NCI-H82 (cell line): ENCODE measurements at regions not wholly inside any gene's neighbourhood (a gene's known extent, or its start where the extent isn't known, plus 50 kb on each side); places are given as distances from the start of the nearest gene placed in this dataset.
"Not testable (repeated sequence)": the region's sequence is repeated elsewhere in the genome, so short reads cannot be mapped to it uniquely, and the experiment has no call there.

Source experiments
- DNase-seq: peaks from one replicate; lab custom pipeline; 2025; lab: John Stamatoyannopoulos, UW

DNA sequence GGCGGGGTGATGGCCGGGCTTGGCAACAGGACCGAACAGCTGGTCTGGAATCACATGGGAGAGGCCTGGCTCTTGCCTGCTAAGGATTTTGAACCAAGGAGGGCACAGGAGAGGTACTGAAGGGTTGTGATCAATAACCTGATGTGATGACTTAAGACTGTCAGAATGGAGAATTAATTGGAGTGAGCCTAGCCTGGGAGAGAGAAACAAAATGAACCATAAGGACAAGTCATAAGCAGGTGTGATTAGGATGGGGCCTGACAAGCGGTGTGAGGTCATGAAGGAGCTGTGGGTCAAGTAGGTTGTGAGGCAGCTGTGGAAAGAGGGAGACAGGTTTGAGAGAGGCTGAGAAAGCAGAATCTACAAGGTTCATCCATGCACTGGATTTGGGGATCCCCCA is 104.6 kb downstream of the MED10 start:
- DNase-seq: no peak

DNA sequence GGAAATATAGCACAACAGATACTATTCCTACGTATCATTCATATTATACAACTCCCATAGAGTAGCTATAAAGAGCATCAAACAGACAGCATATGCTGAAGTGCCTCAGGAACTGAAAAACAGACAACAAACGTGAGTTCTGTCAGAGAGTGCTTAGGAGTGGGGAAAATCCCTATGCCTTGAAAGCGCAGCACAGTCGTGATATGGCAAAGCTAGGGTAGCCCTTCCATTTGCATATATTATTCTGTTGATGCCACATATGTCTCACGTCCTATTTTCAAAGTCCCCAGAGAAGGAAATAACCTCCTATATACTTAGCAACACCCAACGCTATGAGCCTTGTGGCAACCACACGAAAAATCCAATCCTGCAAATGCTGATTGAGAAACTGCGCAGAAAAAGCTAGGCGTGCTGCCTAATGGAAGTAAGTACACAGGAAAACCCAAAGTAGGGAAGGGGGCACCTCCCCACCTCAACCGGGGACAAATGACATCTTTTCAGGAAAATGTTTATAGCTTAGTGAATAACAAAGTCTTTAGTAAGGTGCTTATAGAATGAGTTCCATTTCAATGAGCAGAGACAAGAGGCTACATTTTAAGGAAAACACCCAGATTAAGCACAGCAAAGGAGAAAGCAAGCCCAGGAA is 105.1 kb downstream of the MED10 start:
- no peak for DNase-seq

DNA sequence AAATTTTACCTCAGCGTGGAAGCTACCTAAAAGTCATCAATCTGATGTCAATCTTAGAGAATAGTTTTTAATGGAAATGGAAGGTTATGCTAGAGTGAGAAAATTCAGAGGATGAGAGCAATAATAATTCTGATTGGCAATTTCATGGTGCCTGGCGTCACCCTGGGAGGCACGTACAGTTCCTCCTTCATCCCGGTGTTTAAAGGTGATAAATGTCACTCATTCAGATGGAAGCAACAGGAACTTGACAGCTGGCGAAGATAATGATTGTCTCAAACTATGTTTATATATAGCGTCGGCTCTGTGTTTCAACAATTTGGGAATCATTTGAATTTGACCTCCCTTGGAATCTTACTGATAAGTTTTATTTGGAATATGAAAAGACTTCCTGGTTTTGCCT is 108.4 kb downstream of the MED10 start:
- DNase-seq: no peak

DNA sequence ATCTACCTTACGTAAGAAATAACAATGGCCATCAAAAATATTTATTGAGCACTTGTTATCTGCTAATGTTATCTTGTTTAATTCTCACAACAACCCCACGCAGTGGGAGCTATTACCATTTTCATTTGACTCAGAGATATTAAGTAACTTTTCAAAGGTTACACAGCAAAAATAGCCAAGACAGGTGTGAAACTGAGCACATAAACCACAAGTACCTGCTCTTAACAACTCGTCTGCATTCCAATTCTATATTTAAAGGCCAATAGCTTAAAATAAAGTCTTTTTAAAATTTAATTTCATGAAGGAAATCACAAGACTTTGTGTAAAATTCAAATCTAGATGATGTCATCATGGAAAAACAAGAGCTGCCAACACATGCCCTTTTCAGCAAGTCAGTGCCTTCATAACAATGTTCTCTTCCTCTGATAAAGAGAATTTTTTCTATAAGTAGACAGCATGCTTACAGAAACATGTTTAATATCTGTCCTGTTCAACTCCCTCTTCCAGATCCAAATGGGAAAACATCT is 111.6 kb downstream of the MED10 start:
- DNase-seq: no peak

DNA sequence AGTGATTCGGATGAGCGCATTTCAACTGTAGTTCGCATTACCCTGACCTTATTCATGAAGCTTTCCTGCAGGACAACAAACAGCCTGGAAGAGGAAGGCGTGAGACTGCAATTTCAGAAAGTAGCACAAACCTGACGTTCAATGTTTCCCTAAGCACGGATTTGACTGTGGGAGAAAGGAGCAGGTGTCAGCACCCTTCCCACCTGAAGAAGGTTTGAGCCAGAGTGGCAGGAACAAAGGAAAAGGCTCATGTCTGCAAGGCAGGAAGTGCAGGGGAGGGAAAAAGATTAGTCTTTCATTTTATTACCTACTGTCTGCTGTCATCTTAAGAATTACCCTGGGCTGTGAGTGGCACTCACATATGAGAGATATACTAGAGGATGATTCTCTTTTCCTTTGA is 114.0 kb downstream of the MED10 start:
- no peak for DNase-seq

DNA sequence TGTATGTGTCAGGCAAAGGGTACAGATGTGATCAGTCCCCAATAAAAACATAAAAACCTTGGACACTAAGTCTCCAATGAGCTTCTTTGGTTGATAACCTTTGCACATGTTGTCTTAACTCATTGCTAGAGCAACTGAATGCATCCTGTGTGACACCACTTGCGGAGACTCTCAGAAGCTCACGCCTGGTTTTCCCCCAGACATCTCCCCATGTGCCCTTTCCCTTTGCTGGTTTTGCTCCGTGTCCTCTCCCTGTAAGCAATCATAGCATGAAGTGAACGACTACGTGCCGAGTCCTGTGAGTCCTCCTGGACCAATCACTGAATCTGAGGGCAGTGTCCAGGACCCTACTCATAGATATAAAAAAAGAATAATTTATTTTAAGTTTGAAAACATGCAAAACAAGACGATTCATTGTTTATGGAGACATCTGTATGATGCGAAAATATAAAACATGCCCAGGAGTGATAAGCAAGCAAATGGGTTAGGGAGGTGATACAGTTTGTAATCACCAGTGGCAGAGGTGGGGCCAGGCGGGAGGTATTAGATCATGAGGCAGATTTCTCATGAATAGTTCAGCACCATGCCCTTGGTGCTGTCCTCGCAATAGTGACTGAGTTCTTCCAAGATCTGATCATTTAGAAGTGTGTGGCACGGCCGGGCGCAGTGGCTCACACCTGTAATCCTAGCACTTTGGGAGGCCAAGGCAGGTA is 115.5 kb downstream of the MED10 start:
- no peak for DNase-seq

DNA sequence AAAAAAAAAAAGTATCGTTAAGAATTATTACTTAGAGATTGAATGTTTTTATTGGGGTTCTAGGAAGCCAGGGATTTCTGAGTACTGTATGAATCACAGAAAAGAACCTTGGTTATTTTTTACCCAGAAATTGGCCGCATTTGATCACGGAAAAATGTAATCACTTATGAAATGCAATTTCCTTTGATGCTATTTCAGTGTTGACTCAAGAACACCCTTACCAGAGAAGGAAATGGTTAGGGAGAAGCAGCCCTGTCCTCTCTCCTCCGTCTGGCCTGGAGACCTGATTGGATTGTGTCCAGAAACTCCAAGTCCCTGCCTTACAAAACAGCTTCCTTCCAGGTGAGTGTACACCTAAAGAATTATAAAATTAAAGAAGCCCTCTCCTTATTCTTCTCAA is 116.7 kb downstream of the MED10 start:
- DNase-seq: no peak

DNA sequence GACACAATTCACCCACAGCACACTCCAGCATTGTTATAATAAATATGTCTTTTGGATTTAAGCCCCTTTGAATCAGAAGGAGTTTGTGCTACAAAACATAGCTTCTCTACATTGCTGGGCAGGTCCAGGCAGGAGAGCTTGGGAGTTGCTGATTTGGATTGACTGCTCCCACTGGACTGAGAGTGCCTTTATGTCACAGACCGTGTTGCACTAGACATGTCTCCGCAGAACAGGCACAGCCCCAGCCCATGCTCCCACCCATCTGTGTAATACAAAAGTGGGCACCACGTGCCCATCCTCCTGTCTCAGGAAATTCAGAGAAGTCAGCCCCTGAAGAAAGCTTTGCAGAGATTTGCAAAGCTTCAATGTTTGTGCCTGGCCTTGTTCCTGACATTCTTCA is 117.1 kb downstream of the MED10 start:
- no peak for DNase-seq

DNA sequence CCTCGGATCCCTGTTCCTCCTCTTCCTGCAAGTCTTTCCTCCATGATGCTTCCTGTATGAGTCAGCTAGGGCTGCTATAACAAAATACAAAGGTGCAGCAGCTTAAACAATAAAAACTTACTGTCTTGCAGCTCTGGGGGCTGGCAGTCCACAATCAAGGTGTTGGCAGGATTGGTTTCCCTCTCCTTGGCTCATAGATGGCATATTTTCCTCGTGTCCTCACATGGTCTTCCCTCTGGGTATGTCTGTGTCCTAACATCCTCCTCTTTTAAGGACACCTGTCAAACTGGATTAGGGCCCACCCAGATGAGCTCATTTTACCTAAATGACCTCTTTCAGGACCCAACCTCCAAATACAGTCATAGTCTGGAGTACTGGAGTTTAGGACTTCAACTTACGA is 117.5 kb downstream of the MED10 start:
- no peak for DNase-seq

DNA sequence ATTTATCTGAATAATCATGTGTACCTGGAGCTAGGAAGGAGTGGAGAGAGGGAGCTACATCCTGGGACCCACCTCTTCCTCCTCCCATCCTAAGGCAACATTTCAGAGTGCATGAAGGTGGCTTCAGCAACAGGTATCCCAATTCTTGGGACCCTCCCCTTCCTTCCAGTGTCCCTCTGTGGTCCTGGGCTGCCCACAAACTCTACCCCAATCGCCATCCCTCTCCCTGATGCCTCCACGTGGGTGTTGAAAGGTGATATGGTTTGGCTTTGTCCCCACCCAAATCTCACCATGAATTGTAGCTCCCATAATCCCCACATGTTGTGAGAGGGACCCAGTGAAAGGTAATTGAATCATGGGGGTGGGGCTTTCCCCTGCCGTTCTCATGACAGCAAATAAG is 121.4 kb downstream of the MED10 start:
- DNase-seq: no peak

DNA sequence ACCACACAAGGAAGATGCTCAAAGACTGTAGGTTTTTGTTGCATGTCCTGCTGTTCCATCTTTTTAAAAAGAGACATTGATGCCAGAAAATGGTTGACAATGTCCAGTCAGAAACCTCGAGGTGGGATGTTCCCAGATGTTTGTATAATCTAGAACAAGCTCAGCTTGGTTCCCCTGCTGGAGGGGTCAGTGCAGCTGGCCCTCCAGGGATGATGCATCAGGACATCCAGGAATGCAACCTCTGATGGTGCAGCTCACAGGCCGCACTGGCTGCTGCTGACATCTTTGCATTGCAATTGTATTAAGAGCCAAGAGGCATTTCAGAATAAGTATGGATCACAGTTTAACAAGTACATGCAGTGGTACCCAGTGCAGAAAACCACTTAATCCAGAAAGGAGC is 122.4 kb downstream of the MED10 start:
- no peak for DNase-seq

DNA sequence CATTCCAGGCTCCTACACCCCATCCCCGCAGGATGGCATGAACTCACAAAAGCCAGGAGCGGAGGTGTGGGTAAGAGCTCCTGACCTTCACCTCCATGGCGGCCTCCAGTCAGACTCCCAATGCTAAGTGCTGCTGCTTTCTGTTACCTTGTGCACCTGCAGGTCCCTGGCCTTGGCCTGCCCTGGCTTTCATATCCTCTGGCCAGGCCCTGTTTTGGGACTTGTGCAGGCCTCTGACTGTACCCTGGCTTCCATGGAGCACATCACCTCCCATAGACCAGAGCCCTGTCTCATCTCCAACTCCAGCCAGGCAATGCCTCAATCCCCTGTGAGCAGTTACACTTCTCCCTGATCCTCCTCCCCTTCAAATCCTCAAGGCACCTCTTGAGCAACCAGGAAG is 124.5 kb downstream of the MED10 start:
- DNase-seq: no peak

DNA sequence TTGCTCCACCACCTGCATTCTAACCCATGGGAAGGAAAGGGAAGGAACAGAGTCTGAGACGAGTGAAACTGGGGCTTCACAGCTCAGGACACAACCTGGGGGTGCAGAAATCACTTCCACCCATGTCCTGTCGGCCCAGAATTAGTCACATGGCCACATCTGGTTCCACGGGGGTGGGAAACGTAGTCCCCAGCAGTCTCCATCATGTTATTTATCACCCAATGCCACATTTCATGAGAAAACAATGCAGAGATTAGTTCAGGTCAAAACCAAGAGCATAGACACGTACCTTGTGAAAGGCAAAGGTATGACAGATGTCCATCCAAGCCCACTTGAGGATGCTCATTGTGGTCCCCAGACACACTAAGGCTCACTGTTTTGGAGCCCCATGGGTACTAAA is 125.1 kb downstream of the MED10 start:
- DNase-seq: no peak

DNA sequence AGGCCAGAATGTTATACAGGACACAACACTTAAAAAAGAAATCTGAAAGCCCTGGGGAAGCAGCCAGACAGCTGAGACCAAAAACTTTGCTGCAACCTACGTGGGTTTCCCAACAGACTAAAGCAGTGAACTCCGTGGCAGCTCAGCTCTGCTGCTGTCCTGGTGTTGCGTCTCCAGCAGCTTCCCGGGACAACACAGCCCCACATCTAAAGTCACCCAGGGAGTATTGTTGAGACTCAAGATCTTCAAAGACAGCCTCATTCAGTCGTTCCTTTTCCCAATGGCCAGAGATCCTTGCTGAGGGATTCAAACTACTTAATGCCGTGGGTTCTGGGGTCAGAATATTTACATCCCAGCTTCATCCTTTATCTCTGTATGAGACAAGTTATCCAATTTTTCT is 125.8 kb downstream of the MED10 start:
- DNase-seq: no peak

DNA sequence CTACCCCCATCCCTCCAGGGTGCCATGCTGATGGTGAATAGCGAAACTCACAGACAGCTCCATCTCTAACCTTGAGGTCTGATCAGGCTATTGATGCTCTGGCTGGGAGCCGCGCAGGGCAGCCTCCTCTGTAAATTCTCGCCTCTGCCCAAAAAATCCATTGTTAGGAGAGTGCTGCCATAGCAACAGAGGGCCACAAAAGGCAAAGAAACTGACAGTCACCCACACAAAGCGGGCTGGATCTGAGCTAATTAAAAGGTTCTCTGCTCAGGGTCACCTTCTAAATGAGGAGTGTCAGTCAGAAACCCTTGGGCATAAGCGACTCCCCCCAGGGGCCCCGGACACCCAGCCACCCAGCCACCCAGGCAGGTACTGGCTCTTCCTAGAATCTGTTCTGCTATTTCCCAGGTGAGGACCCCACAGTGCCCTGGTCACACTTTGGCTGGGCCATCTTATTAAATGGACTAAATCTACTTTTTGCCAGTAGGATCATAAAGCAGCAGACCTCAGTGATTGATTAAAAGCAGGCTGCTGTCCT is 126.7 kb downstream of the MED10 start:
- DNase-seq: no peak

DNA sequence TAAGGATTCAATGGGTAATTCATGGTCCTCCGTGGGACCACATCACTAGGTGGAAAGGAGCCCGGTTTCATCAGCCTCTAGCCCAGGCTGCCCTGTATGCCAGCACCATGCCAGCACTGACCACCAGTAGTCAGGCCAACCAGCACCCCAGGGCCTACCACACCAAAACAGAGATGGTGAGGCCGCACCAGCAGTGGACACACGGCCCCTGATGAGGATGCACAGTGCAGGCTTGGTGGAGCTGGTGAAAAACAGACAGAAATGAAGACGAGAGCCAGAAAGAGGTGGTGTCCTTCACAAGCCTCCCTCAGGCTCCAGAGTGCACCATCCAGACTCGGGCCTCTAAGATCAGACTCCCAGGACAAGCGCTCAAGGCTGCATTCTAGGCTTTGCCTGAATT is 128.2 kb downstream of the MED10 start:
- no peak for DNase-seq

DNA sequence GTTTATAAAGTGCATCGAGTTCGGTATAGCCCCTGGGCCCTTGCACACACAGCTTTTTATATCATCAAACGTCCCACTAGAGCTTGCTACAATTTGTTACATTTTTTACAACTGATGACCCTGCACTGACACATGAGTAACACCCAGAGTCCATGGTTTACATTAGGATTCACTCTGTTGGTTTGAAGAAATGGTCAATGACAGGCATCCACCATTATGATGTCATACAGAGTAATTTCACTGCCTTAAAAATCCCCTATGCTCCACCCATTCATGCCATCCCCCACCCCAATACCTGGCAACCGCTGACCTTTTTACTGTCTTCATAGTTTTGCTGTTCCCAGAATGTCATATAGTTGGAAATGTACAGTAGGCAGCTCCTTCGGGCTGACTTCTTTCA is 130.2 kb downstream of the MED10 start:
- DNase-seq: no peak

DNA sequence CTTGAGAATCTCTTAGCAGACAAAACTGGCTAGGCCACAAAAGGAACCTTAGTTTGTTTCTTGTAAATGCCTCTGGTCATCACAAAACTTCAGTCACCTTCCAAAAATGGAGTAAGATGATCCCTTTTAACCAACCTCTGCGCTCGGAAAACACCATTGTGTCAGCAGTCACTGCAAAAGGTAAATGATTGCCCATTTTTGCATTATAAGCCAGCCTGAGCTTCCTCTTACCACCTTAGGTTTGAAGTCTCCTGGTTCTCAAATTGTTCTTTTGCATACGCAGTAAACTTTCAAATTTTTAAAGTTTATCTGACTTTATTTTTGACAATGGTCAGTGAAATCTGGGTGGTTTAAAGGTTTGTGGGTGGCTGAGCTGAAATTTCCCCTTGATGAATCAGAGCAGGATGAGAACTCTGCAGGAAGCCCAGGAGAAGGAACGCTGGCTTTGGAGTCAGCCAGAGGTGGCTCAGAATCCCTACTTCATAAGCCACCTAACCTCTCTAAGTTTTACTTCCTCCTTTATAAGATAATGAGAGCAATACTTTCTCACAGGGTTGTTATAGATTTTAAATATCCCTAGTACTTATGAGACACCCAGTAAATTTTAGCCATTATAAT is 131.4 kb downstream of the MED10 start:
- DNase-seq: no peak

DNA sequence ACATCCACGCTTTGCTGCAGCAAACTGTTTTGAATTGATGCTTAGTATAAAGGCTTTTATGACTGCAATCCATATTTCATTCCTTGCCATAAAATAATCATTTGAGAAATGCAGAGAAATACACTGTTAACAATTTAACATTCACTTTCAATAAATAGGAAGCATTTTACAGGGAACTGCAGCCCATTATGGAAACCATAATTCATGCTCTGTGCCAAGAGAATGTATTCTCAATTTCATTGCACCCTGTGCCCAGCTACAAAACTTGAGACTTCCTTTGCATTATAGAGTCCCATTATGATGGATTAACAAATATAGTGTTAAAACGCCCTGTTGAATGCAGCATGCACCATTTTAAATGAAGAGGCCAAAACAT is 134.0 kb downstream of the MED10 start:
- DNase-seq: no peak

DNA sequence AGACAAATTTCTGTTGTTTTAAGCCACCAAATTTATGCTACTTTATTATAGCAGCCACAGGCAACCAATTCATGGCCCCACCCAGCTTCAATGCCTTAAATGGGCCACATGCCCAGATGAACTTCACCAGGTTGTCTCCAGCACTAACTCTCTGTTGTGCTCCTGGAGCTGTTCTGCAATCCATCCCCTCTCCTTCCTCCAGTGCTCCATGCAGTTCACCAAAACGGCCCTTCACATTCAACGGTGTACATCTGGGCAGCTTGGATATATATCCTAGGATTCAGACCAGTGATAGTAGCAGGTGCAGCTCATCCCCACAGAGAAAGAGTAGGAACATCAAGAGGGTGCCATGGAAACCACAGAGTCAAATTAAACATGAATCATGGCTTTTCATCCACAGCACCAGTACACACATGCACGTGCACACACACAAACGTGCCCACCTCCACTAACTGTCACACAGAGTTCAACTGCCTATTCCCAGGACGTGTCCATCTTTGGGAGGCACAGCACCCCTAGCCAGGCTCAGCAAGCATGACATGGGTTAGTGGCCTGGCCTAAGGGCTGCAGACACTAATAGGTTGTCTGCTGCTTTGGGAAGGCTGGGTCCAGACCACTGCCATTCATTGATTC is 134.5 kb downstream of the MED10 start:
- no peak for DNase-seq

DNA sequence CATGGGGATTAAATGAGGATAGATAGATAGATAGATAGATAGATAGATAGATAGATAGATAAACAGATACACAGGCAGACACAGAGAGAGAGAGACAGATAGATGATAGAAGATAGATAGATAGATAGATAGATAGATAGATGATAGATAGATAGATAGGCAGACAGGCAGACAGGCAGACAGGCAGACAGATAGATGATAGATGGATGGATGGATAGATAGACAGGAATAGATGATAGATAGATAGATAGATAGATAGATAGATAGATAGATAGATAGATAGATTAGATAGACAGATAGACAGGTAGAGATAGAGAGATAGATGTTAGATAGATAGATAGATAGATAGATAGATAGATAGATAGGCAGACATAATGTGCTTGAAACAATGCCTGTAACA is 137.3 kb downstream of the MED10 start:
- not testable (repeated sequence) for DNase-seq

DNA sequence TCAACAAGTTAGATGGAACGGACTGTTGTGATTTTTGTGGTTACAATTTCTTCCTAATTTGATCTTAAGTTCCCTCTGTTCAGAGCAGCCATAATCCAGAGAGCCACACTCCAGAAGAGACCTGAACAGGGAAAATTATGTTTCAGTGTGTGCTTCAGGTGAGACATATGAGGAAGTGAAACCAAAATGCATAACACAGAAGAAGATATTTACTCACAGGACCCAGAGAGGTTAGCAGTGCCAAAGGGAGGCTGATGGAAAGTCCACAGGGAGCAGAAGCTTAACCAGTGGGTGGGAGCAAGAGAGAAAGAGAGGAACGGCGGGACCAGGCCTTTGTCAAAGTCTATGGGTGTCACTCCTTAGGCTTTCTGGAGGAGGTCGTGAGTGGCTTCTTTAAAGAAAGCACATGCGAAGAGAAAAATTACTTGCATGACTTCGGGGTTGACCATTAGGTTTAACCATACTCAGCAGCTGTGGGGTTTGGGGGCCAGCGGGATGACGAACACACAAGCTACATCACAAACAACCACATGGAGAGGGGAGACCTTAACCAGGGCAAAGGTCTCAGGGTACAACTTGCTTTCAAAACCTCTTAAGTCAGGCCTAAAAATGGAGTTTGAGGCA is 141.4 kb downstream of the MED10 start:
- no peak for DNase-seq
